Colonic mucosa (tissue), 4 donors: ENCODE measurements at regions not wholly inside any gene's neighbourhood (a gene's known extent, or its start where the extent isn't known, plus 50 kb on each side); places are given as distances from the start of the nearest gene placed in this dataset.

Source experiments
- DNase-seq: peaks from one replicate; pipeline ENCODE4 v3.0.0-alpha.2; 2020
- H3K27ac ChIP-seq: fragments of 200-600 bp; one replicate; pipeline ENCODE4 v1.8.0; 2021
- H3K27me3 ChIP-seq: fragments of 200-600 bp; one replicate; pipeline ENCODE4 v1.8.0; 2021
- H3K36me3 ChIP-seq: fragments of 200-600 bp; one replicate; pipeline ENCODE4 v1.8.0; 2021
- H3K4me1 ChIP-seq: fragments of 200-600 bp; one replicate; pipeline ENCODE4 v1.8.0; 2021; ENCODE audit warnings: mild to moderate bottlenecking
- H3K4me3 ChIP-seq: fragments of 200-600 bp; one replicate; pipeline ENCODE4 v1.8.0; 2021
- H3K9ac ChIP-seq, 2 donors: one replicate each; pipeline ENCODE4 v1.7.0; 2013; ENCODE audit warnings: control low read depth in 2 of 2, low read depth in 2 of 2, low read length in 2 of 2
- H3K9me3 ChIP-seq: fragments of 200-600 bp; one replicate; pipeline ENCODE4 v1.8.0; 2021
- CTCF ChIP-seq: fragments of 200-600 bp; IDR thresholded peaks from one replicate; pipeline ENCODE4 v1.8.0; 2022; ENCODE audit warnings: antibody characterized with exemption, mild to moderate bottlenecking
- intact Hi-C: fragments of 100-400 bp; cut with DNase I; formaldehyde crosslinking; loops from one replicate; pipeline ENCODE4 v1.14.1; 2022
- donor health status: healthy.
- donor health status: DM: no; HTN: no; CAD: no.
- donor health status: DM: no; HTN: no; CAD: no.

GRCh38 chr10:88221010-88221973 is 357.9 kb downstream of the PTEN start:
- Histone ChIP-seq H3K36me3 (no peaks in the 10 kb centered on the region), H3K4me1 (no peaks in the 10 kb centered on the region), H3K27me3 (no peaks in the 10 kb centered on the region), H3K9me3 (no peaks in the 10 kb centered on the region), H3K4me3 (no peak overlapping the region), H3K27ac (no peak overlapping the region), H3K9ac (no peak overlapping the region)
- TF ChIP-seq CTCF, result no peak
- no peak for DNase-seq
- intact Hi-C loops, result no loop called here

- intact Hi-C loops, result no loop called here
- Histone ChIP-seq H3K36me3 (no peaks in the 10 kb centered on the region), H3K9me3 (no peaks in the 10 kb centered on the region), H3K9ac (no peak overlapping the region), H3K27ac (no peak overlapping the region), H3K27me3 (no peaks in the 10 kb centered on the region), H3K4me1 (no peaks in the 10 kb centered on the region), H3K4me3 (no peak overlapping the region)
- DNase-seq, result no peak
- no peak for TF ChIP-seq CTCF
Observed at GRCh38 chr10:88222881-88223280, 359.5 kb downstream of the PTEN start.
